ENCODE measurements at regions not wholly inside any gene's neighbourhood (a gene's known extent, or its start where the extent isn't known, plus 50 kb on each side); places are given as distances from the start of the nearest gene placed in this dataset.

GRCh38 chr2:52919673-52920072 is 847.9 kb upstream of the CHAC2 start:
- no peak for FAIRE-seq

DNA sequence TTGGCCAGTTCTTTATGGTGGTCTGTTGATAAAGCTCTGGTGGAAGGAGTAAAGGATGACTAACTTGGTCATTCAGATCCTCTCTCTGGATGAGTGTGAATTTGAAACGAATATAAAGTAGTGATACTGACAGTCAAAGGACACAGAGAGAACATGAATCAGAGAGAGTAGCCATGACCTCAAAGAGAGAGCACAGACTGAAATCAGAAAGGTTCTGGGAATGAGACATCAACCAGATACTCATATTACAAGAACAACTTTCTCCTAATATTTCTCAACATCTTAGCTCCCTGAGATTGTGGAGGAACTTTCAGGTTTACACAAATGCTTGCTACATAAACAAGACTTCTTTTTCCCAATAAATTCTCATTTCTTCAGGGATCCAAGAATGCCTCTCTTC is 849.1 kb upstream of the CHAC2 start:
- Histone ChIP-seq H3K9me3 (ENCODE audit: control insufficient read depth, low read depth, low read length) (no peaks in the 10 kb centered on the region), H3K4me3 (ENCODE audit: control insufficient read depth in 2 of 3, extremely low read depth in 1 of 3, insufficient read depth in 2 of 3, low read depth in 1 of 3, low read length in 3 of 3) (no peak overlapping the region), H2AFZ (ENCODE audit: control insufficient read depth, low read length) (no peak overlapping the region), H3K79me2 (ENCODE audit: control insufficient read depth, insufficient read depth, low read length) (no peaks in the 10 kb centered on the region), H3K9ac (ENCODE audit: control insufficient read depth, extremely low read depth, insufficient read depth, low read length) (no peak overlapping the region), H3K27me3 (ENCODE audit: control insufficient read depth, extremely low read depth, insufficient read depth, low read length) (no peaks in the 10 kb centered on the region), H3K4me1 (ENCODE audit: control insufficient read depth, extremely low read depth, insufficient read depth, low read length) (no peaks in the 10 kb centered on the region), H3K36me3 (ENCODE audit: control insufficient read depth in 2 of 2, extremely low read depth in 1 of 2, insufficient read depth in 2 of 2, low read length in 2 of 2) (no peaks in the 10 kb centered on the region), H3K9me1 (ENCODE audit: control insufficient read depth, extremely low read depth, insufficient read depth, low read length) (no peaks in the 10 kb centered on the region), H4K20me1 (ENCODE audit: control insufficient read depth, extremely low read depth, insufficient read depth, low read length) (no peaks in the 10 kb centered on the region), H3K27ac (ENCODE audit: control insufficient read depth, insufficient read depth, low read length) (no peak overlapping the region), H3K4me2 (ENCODE audit: control insufficient read depth, extremely low read depth, insufficient read depth, low read depth, low read length) (no peak overlapping the region)
- FAIRE-seq (no peak), DNase-seq (ENCODE audit: low read depth, low spot score) (no peak)
- no peak for TF ChIP-seq CTCF (optimal IDR thresholded peaks at IDR 0.05 in 1 of 3, IDR thresholded peaks at IDR 0.05 in 1 of 3, conservative IDR thresholded peaks at IDR 0.05 in 1 of 3; ENCODE audit: extremely low read depth in 1 of 3, insufficient read depth in 2 of 3, low read length in 3 of 3)
- dilution Hi-C loops (cut with MboI; ENCODE audit: extremely low pct_ligation_motif_present, low sequenced_read_pairs): no loop called here

More at GRCh38 chr2:52919673-52920072, 847.9 kb upstream of the CHAC2 start:
- H3K79me2 ChIP-seq (ENCODE audit: control insufficient read depth, insufficient read depth, low read length): no peaks in the 10 kb centered on the region
- no peak overlapping the region for H3K4me2 ChIP-seq (ENCODE audit: control insufficient read depth, extremely low read depth, insufficient read depth, low read depth, low read length)
- H3K36me3 ChIP-seq (ENCODE audit: control insufficient read depth in 2 of 2, extremely low read depth in 1 of 2, insufficient read depth in 2 of 2, low read length in 2 of 2): no peaks in the 10 kb centered on the region
- H2AFZ ChIP-seq (ENCODE audit: control insufficient read depth, low read length): no peak overlapping the region
- DNase-seq (ENCODE audit: low read depth, low spot score): no peak
- no peak overlapping the region for H3K27ac ChIP-seq (ENCODE audit: control insufficient read depth, insufficient read depth, low read length)
- H4K20me1 ChIP-seq (ENCODE audit: control insufficient read depth, extremely low read depth, insufficient read depth, low read length): no peaks in the 10 kb centered on the region
- no peaks in the 10 kb centered on the region for H3K9me3 ChIP-seq (ENCODE audit: control insufficient read depth, low read depth, low read length)
- TF ChIP-seq CTCF (optimal IDR thresholded peaks at IDR 0.05 in 1 of 3, IDR thresholded peaks at IDR 0.05 in 1 of 3, conservative IDR thresholded peaks at IDR 0.05 in 1 of 3; ENCODE audit: extremely low read depth in 1 of 3, insufficient read depth in 2 of 3, low read length in 3 of 3) (no peak), EZH2 (IDR thresholded peaks at IDR 0.05; ENCODE audit: low read length) (no peak)
- no peaks in the 10 kb centered on the region for H3K9me1 ChIP-seq (ENCODE audit: control insufficient read depth, extremely low read depth, insufficient read depth, low read length)
- H3K27me3 ChIP-seq (ENCODE audit: control insufficient read depth, extremely low read depth, insufficient read depth, low read length): no peaks in the 10 kb centered on the region
- dilution Hi-C loops (cut with MboI; ENCODE audit: extremely low pct_ligation_motif_present, low sequenced_read_pairs): no loop called here
- H3K4me1 ChIP-seq (ENCODE audit: control insufficient read depth, extremely low read depth, insufficient read depth, low read length): no peaks in the 10 kb centered on the region
- no peak overlapping the region for H3K9ac ChIP-seq (ENCODE audit: control insufficient read depth, extremely low read depth, insufficient read depth, low read length)
- no peak overlapping the region for H3K4me3 ChIP-seq (ENCODE audit: control insufficient read depth in 2 of 3, extremely low read depth in 1 of 3, insufficient read depth in 2 of 3, low read depth in 1 of 3, low read length in 3 of 3)
